ENCODE measurements at regions not wholly inside any gene's neighbourhood (a gene's known extent, or its start where the extent isn't known, plus 50 kb on each side); places are given as distances from the start of the nearest gene placed in this dataset.

GRCh38 chr5:15056988-15057592 is 185.5 kb upstream of the ANKH start:
- Histone ChIP-seq H3K4me2 (ENCODE audit: low read length) (no peak overlapping the region), H4K20me1 (ENCODE audit: control insufficient read depth, insufficient read depth, low read depth, low read length) (no peaks in the 10 kb centered on the region), H3K27me3 (ENCODE audit: control insufficient read depth, low read length) (no peaks in the 10 kb centered on the region), H3K9me3 (ENCODE audit: control insufficient read depth, insufficient read depth, low read length) (no peaks in the 10 kb centered on the region), H3K27ac (ENCODE audit: low read depth, low read length) (no peak overlapping the region), H3K4me3 (ENCODE audit: low read length) (no peak overlapping the region), H3K9me2 (replicated peaks; ENCODE audit: control insufficient read depth, low read length) (no peaks in the 10 kb centered on the region), H3K4me1 (ENCODE audit: control insufficient read depth, low read length) (no peaks in the 10 kb centered on the region), H3K79me2 (ENCODE audit: control insufficient read depth, low read length) (no peaks in the 10 kb centered on the region), H3K36me3 (ENCODE audit: control insufficient read depth, low read length) (no peaks in the 10 kb centered on the region), H3F3A (ENCODE audit: control insufficient read depth, insufficient read depth) (no peaks in the 10 kb centered on the region)
- no peak for TF ChIP-seq CTCF (IDR thresholded peaks at IDR 0.05; ENCODE audit: low read depth, low read length, poor library complexity, severe bottlenecking)

GRCh38 chr5:15044521-15044920 is 172.9 kb upstream of the ANKH start:
- no peaks in the 10 kb centered on the region for H3K4me1 ChIP-seq (ENCODE audit: control insufficient read depth, low read length)
- TF ChIP-seq CTCF (IDR thresholded peaks at IDR 0.05; ENCODE audit: low read depth, low read length, poor library complexity, severe bottlenecking) (no peak), EZH2phosphoT487 (IDR thresholded peaks at IDR 0.05; ENCODE audit: borderline replicate concordance, low read length) (no peak)
- H4K20me1 ChIP-seq (ENCODE audit: control insufficient read depth, insufficient read depth, low read depth, low read length): no peaks in the 10 kb centered on the region
- no peaks in the 10 kb centered on the region for H3K9me2 ChIP-seq (replicated peaks; ENCODE audit: control insufficient read depth, low read length)
- no peaks in the 10 kb centered on the region for H3F3A ChIP-seq (ENCODE audit: control insufficient read depth, insufficient read depth)
- no peak overlapping the region for H3K4me2 ChIP-seq (ENCODE audit: low read length)
- H3K27ac ChIP-seq (ENCODE audit: low read depth, low read length): no peak overlapping the region
- no peaks in the 10 kb centered on the region for H3K27me3 ChIP-seq (ENCODE audit: control insufficient read depth, low read length)
- no peaks in the 10 kb centered on the region for H3K36me3 ChIP-seq (ENCODE audit: control insufficient read depth, low read length)
- no peaks in the 10 kb centered on the region for H3K79me2 ChIP-seq (ENCODE audit: control insufficient read depth, low read length)
- H3K4me3 ChIP-seq (ENCODE audit: low read length): no peak overlapping the region
- no peaks in the 10 kb centered on the region for H3K9me3 ChIP-seq (ENCODE audit: control insufficient read depth, insufficient read depth, low read length)

- Histone ChIP-seq H4K20me1 (ENCODE audit: control insufficient read depth, insufficient read depth, low read depth, low read length) (no peaks in the 10 kb centered on the region), H3K79me2 (ENCODE audit: control insufficient read depth, low read length) (no peaks in the 10 kb centered on the region), H3K9me2 (replicated peaks; ENCODE audit: control insufficient read depth, low read length) (no peaks in the 10 kb centered on the region), H3K27ac (ENCODE audit: low read depth, low read length) (no peak overlapping the region), H3K36me3 (ENCODE audit: control insufficient read depth, low read length) (no peaks in the 10 kb centered on the region), H3K4me2 (ENCODE audit: low read length) (no peak overlapping the region), H3K27me3 (ENCODE audit: control insufficient read depth, low read length) (no peaks in the 10 kb centered on the region), H3F3A (ENCODE audit: control insufficient read depth, insufficient read depth) (no peaks in the 10 kb centered on the region), H3K9me3 (ENCODE audit: control insufficient read depth, insufficient read depth, low read length) (no peaks in the 10 kb centered on the region), H3K4me3 (ENCODE audit: low read length) (no peak overlapping the region), H3K4me1 (ENCODE audit: control insufficient read depth, low read length) (no peaks in the 10 kb centered on the region)
- TF ChIP-seq CTCF (IDR thresholded peaks at IDR 0.05; ENCODE audit: low read depth, low read length, poor library complexity, severe bottlenecking) (no peak), EZH2phosphoT487 (IDR thresholded peaks at IDR 0.05; ENCODE audit: borderline replicate concordance, low read length) (no peak)
Measured at GRCh38 chr5:15037247-15037908, 165.8 kb upstream of the ANKH start.

All from DOHH2 (cell line).